Activated CD8-positive, alpha-beta T cell treated with anti-CD3 and anti-CD28 coated beads for 36 hours (primary cell): ENCODE measurements at regions not wholly inside any gene's neighbourhood (a gene's known extent, or its start where the extent isn't known, plus 50 kb on each side); places are given as distances from the start of the nearest gene placed in this dataset.

Experiments
- ATAC-seq: fragments of 200-7000 bp; cut with Tn5 transposase; one replicate; pipeline ENCODE4 v1.10.0; 2021; ENCODE audit warnings: mild to moderate bottlenecking, moderate library complexity
- CTCF ChIA-PET: fragments of 350-600 bp; sonication (Branson Sonifier 250); formaldehyde crosslinking; loops from one replicate; lab custom pipeline; 2021; ENCODE audit warnings: antibody characterized with exemption; lab: Charles Lee
- POLR2A ChIA-PET: fragments of 350-600 bp; sonication (Branson Sonifier 250); formaldehyde crosslinking; loops from one replicate; lab custom pipeline; 2021; ENCODE audit warnings: antibody characterized with exemption; lab: Charles Lee
- DNase-seq: peaks from one replicate; pipeline ENCODE4 v3.0.0-alpha.2; 2020
- H3K27ac Mint-ChIP-seq: one replicate; pipeline ENCODE4 v1.8.0; 2021; ENCODE audit warnings: mild to moderate bottlenecking, mixed read lengths
- H3K27me3 Mint-ChIP-seq: one replicate; pipeline ENCODE4 v1.8.0; 2021; ENCODE audit warnings: mixed read lengths
- H3K36me3 Mint-ChIP-seq: one replicate; pipeline ENCODE4 v1.8.0; 2021; ENCODE audit warnings: low read depth, mixed read lengths
- H3K4me1 Mint-ChIP-seq: one replicate; pipeline ENCODE4 v1.8.0; 2021; ENCODE audit warnings: low read depth, mixed read lengths
- H3K4me3 Mint-ChIP-seq: one replicate; pipeline ENCODE4 v1.8.0; 2021; ENCODE audit warnings: mild to moderate bottlenecking, moderate library complexity, mixed read lengths
- H3K9me3 Mint-ChIP-seq: one replicate; pipeline ENCODE4 v1.8.0; 2021; ENCODE audit warnings: mixed read lengths
- CTCF ChIP-seq: fragments of 200-600 bp; IDR thresholded peaks from one replicate; pipeline ENCODE4 v1.8.0; 2022; ENCODE audit warnings: antibody characterized with exemption, mild to moderate bottlenecking
- intact Hi-C: fragments of 100-400 bp; cut with micrococcal nuclease; formaldehyde crosslinking; loops from one replicate; pipeline ENCODE4 v1.10.0; 2022

- no peaks in the 10 kb centered on the region for H3K4me1 Mint-ChIP-seq
Measured at GRCh38 chr9:82404881-82405280, 416.3 kb downstream of the SPATA31D1 start.

GRCh38 chr9:82406456-82407085 lies 418.0 kb downstream of the SPATA31D1 start:
- Mint-ChIP-seq H3K4me1 (peaks cover 3% of the 10 kb centered on the region), H3K9me3 (no peaks in the 10 kb centered on the region), H3K36me3 (no peaks in the 10 kb centered on the region), H3K4me3 (no peak overlapping the region), H3K27ac (no peak overlapping the region), H3K27me3 (no peaks in the 10 kb centered on the region)
- POLR2A ChIA-PET = no interaction called here
- TF ChIP-seq CTCF = no peak
- intact Hi-C loops = no loop called here
- no peak for DNase-seq
- CTCF ChIA-PET = no interaction called here
- ATAC-seq = no peak

More at GRCh38 chr9:82404881-82405280, 416.3 kb downstream of the SPATA31D1 start:
- Mint-ChIP-seq H3K36me3 (no peaks in the 10 kb centered on the region), H3K9me3 (no peaks in the 10 kb centered on the region), H3K27ac (no peak overlapping the region), H3K4me3 (no peak overlapping the region), H3K27me3 (no peaks in the 10 kb centered on the region)
- CTCF ChIA-PET = no interaction called here
- POLR2A ChIA-PET = no interaction called here
- no peak for ATAC-seq
- intact Hi-C loops = no loop called here
- TF ChIP-seq CTCF = no peak
- no peak for DNase-seq

GRCh38 chr9:82410306-82410705 lies 421.7 kb downstream of the SPATA31D1 start:
- H3K9me3 Mint-ChIP-seq = no peaks in the 10 kb centered on the region
- no peaks in the 10 kb centered on the region for H3K36me3 Mint-ChIP-seq
- DNase-seq (peak; percentile 2), ATAC-seq (peak; percentile 39)
- no peak for TF ChIP-seq CTCF
- ChIA-PET POLR2A (no interaction called here), CTCF (no interaction called here)
- H3K27ac Mint-ChIP-seq = no peak overlapping the region
- intact Hi-C loops = no loop called here
- H3K27me3 Mint-ChIP-seq = no peaks in the 10 kb centered on the region
- no peak overlapping the region for H3K4me3 Mint-ChIP-seq
- peaks cover 3% of the 10 kb centered on the region for H3K4me1 Mint-ChIP-seq

- DNase-seq (no peak), ATAC-seq (no peak)
- ChIA-PET POLR2A (no interaction called here), CTCF (no interaction called here)
- no peaks in the 10 kb centered on the region for H3K9me3 Mint-ChIP-seq
- no peak overlapping the region for H3K4me3 Mint-ChIP-seq
- TF ChIP-seq CTCF = no peak
- H3K27me3 Mint-ChIP-seq = no peaks in the 10 kb centered on the region
- H3K27ac Mint-ChIP-seq = no peak overlapping the region
- no peaks in the 10 kb centered on the region for H3K36me3 Mint-ChIP-seq
- intact Hi-C loops = no loop called here
- peaks cover 3% of the 10 kb centered on the region for H3K4me1 Mint-ChIP-seq
Measured at GRCh38 chr9:82410866-82411265, 422.3 kb downstream of the SPATA31D1 start.

- DNase-seq (no peak), ATAC-seq (no peak)
- ChIA-PET CTCF (no interaction called here), POLR2A (no interaction called here)
- no peak overlapping the region for H3K4me3 Mint-ChIP-seq
- no peak overlapping the region for H3K27ac Mint-ChIP-seq
- no peaks in the 10 kb centered on the region for H3K27me3 Mint-ChIP-seq
- H3K36me3 Mint-ChIP-seq = no peaks in the 10 kb centered on the region
- no peak for TF ChIP-seq CTCF
- intact Hi-C loops = no loop called here
- no peaks in the 10 kb centered on the region for H3K9me3 Mint-ChIP-seq
- H3K4me1 Mint-ChIP-seq = peaks cover 3% of the 10 kb centered on the region
Measured at GRCh38 chr9:82412586-82413305, 424.2 kb downstream of the SPATA31D1 start.
